Fibroblast of the aortic adventitia (primary cell): ENCODE measurements at regions not wholly inside any gene's neighbourhood (a gene's known extent, or its start where the extent isn't known, plus 50 kb on each side); places are given as distances from the start of the nearest gene placed in this dataset.

Experiments used
- DNase-seq: peaks from one replicate; pipeline ENCODE4 v3.0.0-alpha.2; 2010; ENCODE audit warnings: low read depth
- H3K4me3 ChIP-seq: 2 replicates; pipeline ENCODE4 v1.5.1; 2011; ENCODE audit warnings: low read depth, mild to moderate bottlenecking, control low read depth, low read length, moderate library complexity
- CTCF ChIP-seq: IDR thresholded peaks from 2 replicates; pipeline ENCODE4 v1.5.1; 2011; ENCODE audit warnings: mild to moderate bottlenecking, low read length, control low read depth, inconsistent platforms; ENCODE audit not compliant: insufficient read depth

DNA sequence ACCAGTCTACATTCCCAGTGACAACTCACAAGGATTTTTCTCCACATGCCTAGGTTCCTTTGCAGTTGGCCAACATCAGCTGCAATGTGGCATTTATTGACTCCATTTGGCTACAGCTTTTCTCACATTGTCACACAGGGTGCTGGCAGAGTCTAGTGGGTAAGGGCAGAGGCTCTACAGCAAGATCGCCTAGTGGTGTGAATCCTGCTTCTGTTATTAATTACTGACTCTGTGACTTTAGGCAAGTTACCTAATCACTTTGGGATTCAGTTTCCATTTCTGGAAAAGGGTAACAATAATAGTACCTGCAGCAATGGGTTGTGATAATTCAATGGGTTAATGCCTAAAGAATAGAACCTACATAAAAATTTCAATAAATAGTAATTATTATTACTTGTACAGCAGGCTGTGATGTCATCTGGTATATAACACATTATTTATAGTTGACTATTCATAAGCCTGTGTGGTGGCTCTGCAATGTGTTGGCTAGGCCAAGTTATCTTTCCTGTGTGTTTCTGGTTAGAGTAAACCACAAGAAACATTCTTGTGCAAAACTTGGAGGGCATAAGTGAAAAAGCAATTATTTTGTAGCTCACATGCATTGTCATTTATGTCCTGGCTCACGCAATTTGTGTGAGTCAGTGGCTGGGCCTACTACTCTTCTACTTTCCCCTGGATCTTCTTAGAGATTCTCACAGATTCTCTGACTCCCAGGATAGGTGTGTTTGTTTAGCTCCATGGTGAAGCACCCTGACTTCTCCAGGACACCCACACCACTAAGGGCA, 59.5 kb downstream of the PTGS2 start:
- H3K4me3 ChIP-seq = no peak overlapping the region
- DNase-seq = peak; percentile 98
- TF ChIP-seq CTCF = no peak

GRCh38 chr1:186618401-186619170, 61.6 kb downstream of the PTGS2 start:
- TF ChIP-seq CTCF = no peak
- DNase-seq = peak; percentile 83
- peak overlapping the region; percentile 58 for H3K4me3 ChIP-seq

- no peak for DNase-seq
- peak; percentile 10 for TF ChIP-seq CTCF
- no peak overlapping the region for H3K4me3 ChIP-seq
Measured at GRCh38 chr1:186617926-186618325, 62.3 kb downstream of the PTGS2 start.

GRCh38 chr1:186616511-186616910, 63.7 kb downstream of the PTGS2 start:
- TF ChIP-seq CTCF = no peak
- H3K4me3 ChIP-seq = no peak overlapping the region
- no peak for DNase-seq

- TF ChIP-seq CTCF = no peak
- H3K4me3 ChIP-seq = no peak overlapping the region
- DNase-seq = no peak
Measured at GRCh38 chr1:186615332-186615731, 64.9 kb downstream of the PTGS2 start.

- no peak for DNase-seq
- no peak overlapping the region for H3K4me3 ChIP-seq
- TF ChIP-seq CTCF = no peak
Measured at GRCh38 chr1:186611156-186611555, 69.1 kb downstream of the PTGS2 start.
